OCI-LY3 (cell line): ENCODE measurements at regions not wholly inside any gene's neighbourhood (a gene's known extent, or its start where the extent isn't known, plus 50 kb on each side); places are given as distances from the start of the nearest gene placed in this dataset.

Source experiments
- CTCF ChIP-seq: fragments of 200-600, 300-600 bp; sonication (generic); IDR thresholded peaks from 2 replicates; pipeline ENCODE4 v1.5.1; 2014; ENCODE audit warnings: antibody characterized with exemption, low read length, low read depth
- EZH2phosphoT487 ChIP-seq: fragments of 200-600 bp; shearing (Covaris generic); IDR thresholded peaks from 2 replicates; pipeline ENCODE4 v1.6.1; 2018; ENCODE audit warnings: antibody characterized with exemption, mixed run types, low read depth

- TF ChIP-seq CTCF: no peak
- TF ChIP-seq EZH2phosphoT487: no peak
Measured at GRCh38 chr4:135412213-135412612, 1210.6 kb upstream of the PABPC4L start.
